Amniotic stem cell (primary cell): ENCODE measurements at regions not wholly inside any gene's neighbourhood (a gene's known extent, or its start where the extent isn't known, plus 50 kb on each side); places are given as distances from the start of the nearest gene placed in this dataset.
A peak's percentile ranks its signal among the peaks of the same experiment; 100 is the strongest.

Experiments used
- DNase-seq: peaks from one replicate; lab custom pipeline; 2025; lab: John Stamatoyannopoulos, UW

- DNase-seq, result no peak
These were observed 97.8 kb downstream of the AQP9 start for GRCh38 chr15:58235961-58236360.

- DNase-seq, result no peak
These were observed 102.2 kb downstream of the AQP9 start for GRCh38 chr15:58240191-58240932.

DNA sequence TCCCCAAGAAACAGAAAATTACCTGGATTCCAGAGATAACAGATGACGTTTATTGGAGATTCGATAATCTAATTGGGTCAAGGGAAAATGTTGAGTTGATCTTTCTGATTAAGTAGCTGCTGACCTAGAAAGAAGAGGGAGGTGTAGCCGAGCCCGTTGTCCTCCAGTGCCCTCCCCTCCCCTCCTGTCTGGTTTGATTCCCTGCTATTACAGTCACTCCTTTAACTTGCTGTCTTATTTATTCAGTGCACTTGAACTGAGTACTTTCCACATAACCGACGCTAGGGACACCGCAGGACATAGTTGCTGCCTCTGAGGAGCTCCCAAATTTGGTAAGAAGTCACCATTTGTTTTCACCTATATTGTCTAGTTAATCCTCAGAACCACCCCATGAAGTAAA lies 103.7 kb downstream of the AQP9 start:
- no peak for DNase-seq

- no peak for DNase-seq
These were observed 104.9 kb downstream of the AQP9 start for GRCh38 chr15:58243070-58243469.

- DNase-seq, result no peak
These were observed 106.4 kb downstream of the AQP9 start for GRCh38 chr15:58244536-58244935.

DNA sequence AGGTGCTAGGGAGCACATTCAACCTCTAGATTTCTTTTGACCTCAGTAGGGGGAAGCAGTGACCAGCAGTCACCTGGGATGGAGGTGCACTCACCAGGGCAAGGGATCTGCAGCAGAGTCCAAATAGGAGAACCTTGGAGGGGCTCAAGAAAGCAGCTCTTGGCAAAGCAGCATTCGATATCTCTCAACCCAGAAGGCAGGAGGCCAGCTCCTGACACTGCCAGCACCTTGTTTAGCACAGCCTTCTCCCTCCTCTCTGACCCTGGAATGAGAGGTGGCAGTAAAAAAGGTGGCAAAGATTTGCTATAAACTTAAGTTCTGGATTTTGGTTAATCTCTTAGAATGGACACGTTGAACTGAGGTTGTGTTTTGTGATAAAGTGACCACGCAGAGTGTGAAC lies 107.9 kb downstream of the AQP9 start:
- no peak for DNase-seq

GRCh38 chr15:58247855-58248842 lies 110.0 kb downstream of the AQP9 start:
- DNase-seq, result no peak

DNA sequence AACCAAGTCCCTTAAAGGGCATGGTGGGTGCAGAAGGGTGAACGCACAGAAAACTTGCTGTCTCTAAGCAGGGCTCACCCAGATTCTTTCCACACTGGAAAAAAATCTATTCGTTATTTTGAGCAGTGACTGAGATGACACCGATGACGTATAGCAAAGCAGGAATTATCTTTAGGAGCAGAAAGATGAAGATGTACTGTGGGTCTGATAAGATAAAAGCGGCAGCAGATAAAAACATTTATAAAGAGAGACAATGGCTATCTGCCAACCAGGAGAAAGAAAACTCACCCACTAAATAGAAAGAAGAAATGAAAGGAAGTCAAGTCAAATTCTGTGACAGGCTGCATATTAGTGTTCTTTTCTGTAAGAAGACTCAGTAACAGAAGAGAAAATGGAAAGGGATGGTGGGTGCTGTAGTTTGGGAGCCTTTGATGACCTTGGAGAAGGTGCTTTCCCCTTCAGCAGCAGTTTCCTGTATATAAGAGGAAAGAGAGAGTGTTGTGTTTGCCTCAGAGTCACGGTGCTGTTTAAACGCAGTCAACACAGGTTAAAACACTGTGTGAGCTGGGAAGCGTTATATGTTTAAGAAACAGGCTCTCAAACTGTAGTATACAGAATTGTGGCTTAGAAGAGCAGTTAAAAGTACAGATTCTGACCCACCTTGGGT lies 111.6 kb downstream of the AQP9 start:
- DNase-seq, result no peak

DNA sequence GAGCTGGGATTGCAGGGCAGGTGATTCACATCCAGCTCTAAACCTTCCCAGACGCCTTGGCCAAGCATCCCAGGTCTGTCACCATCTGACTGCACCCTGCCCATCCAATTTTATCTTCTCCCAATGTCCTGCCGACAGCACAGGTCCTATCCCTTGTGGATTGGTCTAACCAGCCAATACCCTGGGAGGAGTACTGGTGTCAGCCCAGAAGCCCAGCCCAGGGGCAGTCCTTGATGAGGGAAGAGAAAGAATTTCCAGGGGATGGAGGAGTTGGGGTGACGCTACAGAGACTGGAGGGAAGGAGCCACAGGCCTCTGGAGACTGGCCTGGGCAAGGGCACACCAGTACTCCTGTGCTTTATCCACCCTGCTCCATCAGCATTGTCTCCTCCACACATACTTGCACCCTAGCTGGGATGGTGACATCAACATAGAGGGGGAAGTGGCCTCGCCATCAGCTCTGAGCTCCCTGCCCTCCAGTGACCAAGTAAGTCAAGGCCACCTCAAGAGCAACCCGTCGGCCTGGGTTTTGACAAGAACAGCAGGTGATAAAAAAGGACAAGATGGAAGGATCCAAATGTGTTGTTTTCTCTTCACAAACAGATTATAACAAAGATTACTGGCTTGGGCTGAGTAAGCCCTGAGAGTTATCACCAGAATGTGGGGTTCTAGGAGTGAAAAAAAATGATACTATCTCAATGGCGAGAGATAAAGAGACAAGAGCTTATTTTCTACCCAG lies 114.6 kb downstream of the AQP9 start:
- no peak for DNase-seq

DNA sequence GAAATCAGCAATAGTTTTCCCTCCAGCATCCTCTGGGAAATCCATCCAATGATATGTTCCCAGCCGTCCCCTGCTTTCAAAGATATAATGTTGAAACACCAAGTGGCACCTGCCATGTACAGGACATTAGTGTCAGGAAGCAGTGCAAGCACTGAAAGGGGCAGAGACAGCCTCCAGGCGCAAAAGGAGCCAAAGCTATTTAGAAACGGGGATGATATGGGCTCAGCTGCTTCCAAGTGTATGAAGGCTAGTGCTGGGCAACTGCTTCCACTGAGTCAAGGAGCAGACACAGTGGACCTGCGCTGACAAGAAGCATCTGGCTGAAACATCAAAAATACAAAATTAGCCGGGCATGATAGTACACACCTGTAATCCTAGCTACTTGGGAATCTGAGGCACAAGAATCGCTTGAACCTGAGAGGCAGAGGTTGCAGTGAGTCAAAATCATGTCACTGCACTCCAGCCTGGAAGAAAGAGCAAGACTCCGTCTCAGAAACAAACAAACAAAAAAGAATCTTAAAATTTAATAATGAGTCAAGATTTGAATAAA lies 119.7 kb downstream of the AQP9 start:
- DNase-seq, result no peak

- DNase-seq, result no peak
These were observed 120.5 kb downstream of the AQP9 start for GRCh38 chr15:58258501-58259292.

GRCh38 chr15:58260205-58260724 lies 122.1 kb downstream of the AQP9 start:
- DNase-seq, result no peak

GRCh38 chr15:58260725-58261267 lies 122.6 kb downstream of the AQP9 start:
- DNase-seq, result no peak

DNA sequence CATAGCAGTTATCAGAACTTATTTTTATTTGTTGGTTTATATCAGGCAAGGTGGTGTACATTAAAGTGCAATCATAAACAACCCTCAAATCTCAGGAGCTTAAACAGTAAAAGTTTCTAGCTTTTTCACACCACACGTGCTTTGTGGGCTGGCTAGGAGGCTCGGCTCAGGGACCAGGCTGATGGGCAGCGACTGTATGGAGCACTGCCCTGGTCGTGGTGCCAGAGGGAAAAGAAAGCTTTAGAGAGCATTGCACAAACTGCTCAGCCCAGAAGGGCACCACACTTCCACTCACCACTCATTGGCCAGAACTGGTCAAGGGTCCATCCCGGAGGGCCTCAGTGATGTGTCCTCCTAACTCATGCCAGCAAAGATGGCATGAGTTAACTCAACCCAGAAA lies 123.2 kb downstream of the AQP9 start:
- no peak for DNase-seq

DNA sequence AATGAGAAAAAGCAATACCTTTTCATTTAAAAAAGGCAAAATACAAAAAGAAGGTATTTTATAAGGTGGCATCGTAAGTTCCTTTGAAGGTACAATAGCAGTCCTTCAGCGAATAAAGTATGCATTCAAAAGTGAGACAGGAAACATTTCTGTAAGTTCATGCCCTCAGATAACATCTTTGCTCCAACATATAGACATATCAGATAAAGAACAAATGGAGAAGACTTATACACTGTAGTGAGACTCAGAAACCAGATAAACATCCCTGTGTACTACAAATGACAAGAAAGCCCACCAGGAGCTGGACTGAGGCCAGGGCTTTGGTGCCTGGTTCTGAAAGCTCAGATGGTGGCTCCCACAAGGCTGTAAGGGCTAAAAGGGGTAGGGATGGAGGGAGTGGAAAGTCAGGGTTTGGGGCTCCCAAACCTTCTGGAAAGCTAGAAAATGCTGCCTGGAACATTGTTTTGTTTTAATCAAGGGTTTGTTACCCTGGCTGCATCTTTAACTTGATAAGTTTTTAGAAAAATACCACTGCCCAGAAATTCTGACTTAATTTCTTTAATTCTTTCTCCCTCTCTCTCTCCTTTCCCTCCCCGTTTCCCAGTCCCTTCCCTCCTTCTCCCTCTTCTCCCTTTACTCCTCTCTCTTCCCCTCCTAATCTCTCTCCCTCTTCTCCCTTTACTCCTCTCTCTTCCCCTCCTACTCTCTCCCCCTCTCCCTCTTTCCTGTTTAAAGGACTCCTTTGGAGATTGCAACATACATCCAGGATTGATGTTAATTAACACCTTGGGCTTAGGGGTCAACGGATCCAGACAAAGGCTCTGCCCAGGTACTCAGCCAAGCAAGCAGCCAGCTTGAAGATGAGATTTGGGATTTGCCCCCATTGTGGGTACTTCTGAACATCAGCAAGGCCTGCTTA lies 126.1 kb downstream of the AQP9 start:
- DNase-seq, result no peak

DNA sequence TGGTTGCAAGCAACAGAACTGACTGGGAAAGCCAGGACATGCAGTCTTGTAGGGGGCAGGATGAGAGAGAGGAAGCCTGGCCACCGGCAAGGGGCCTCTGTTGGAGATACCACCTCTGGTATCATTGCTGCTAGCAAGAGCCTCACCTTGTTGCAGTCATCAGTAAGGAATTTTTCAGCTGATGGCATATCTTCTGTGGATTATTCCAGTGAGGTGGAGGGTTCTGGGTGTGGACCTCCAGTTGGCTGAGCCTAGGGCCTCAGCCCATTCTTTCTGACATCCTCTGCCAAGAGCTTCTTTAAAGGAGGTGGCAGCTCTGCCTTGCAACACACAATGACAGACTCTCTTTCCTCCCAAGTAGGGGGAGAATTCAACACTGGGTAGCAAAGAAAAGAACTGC lies 128.9 kb downstream of the AQP9 start:
- DNase-seq, result no peak

DNA sequence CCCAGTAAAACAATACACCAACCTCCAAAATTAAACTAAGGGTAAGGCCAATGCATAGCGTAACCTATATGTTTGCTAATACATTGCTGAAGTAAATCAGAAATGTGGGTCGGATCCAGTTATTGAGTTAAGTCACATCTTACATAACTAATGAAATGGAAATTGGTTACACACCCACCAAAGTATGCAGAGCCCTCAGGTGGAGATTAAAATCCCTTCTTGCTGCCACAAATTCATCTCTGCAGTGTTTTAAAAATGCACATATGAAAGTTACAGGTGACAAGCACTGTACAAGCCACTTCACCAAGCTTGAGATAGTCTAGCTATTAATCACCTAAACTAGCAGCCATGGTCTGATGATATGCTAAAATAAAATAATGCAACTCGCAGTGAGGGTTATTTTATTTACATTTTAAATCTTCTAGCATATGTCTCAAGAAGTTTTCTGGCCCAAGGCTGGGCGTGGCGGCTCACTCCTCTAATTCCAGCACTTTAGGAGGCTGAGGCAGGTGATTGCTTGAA lies 130.6 kb downstream of the AQP9 start:
- no peak for DNase-seq

DNA sequence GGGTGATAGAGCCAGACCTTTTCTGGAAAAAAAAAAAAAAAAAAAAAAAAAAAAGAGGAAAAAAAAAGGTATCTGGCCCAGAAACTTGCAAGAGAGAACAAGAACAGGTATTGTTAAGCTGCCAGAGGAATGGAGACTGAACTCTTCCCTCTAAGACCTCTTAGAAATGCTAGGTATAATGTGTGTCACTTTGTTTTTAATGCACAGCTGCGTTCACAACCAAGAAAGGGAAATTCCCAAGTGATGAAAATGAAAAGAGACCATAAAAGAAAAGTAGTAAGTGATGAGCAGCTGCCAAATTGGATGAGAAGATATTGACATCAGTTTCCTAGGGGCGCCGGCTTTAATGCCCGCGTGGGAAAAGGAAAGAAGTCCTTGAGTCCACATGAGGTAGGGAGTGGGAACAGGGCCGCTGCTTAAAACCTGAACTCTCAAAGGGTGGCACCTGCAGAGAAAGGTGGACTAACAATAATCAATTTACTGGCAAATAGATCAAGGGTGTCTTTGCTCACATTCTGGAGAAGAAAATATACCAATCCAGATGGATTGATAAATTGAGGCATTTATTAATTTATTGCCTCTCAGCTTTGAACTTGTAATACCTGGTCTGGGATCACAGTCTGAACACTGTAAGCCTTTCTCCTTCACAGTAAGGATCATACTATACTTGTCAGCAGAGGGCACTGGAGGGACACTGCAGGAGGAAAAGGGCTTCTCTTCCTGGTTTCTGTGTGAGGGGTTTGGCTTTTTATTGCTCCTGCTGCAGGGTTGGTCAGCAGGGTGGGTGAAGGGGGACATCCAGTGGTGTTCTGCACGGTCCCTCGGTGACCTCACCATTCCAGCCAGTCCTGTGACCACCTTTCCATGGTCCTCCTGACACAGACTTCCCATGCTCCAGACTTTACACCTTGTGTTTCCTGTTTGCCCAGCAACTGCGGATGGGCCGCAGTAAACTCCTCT lies 131.6 kb downstream of the AQP9 start:
- peak; percentile 16 for DNase-seq
